Gastrocnemius medialis (tissue), 4 donors: ENCODE measurements at regions not wholly inside any gene's neighbourhood (a gene's known extent, or its start where the extent isn't known, plus 50 kb on each side); places are given as distances from the start of the nearest gene placed in this dataset.

ENCODE experiments used
- ATAC-seq, 2 donors: fragments of 150-250 bp; one replicate each; pipeline ENCODE4 v1.9.1; 2016
- DNase-seq, 2 donors: peaks; one replicate each; pipeline ENCODE4 v3.0.0-alpha.2; 2019
- H3K27ac ChIP-seq, 4 donors: fragments of 200-600 bp; sonication (generic); 1 replicate in 1 of 4; 2 replicates in 3 of 4; pipeline ENCODE4 v1.5.1; 2016 to 2018; ENCODE audit warnings: mild to moderate bottlenecking in 2 of 4, moderate library complexity in 1 of 4
- H3K27me3 ChIP-seq, 3 donors: fragments of 200-600 bp; sonication (generic) in 2 of 3; 1 replicate in 1 of 3; 2 replicates in 2 of 3; pipeline versions ENCODE4 v1.5.1 to v1.6.0; 2016 to 2019; ENCODE audit warnings: mild to moderate bottlenecking in 1 of 3, moderate library complexity in 1 of 3
- H3K36me3 ChIP-seq, 2 donors: fragments of 200-600 bp; sonication (generic) in 1 of 2; one replicate each; pipeline ENCODE4 v1.5.1; 2017 to 2018
- H3K4me1 ChIP-seq, 2 donors: fragments of 200-600 bp; sonication (generic) in 1 of 2; one replicate each; pipeline ENCODE4 v1.5.1; 2016 to 2017; ENCODE audit warnings: mild to moderate bottlenecking in 2 of 2
- H3K4me3 ChIP-seq, 4 donors: fragments of 200-600 bp; sonication (generic) in 3 of 4; 1 replicate in 1 of 4; 2 replicates in 3 of 4; pipeline ENCODE4 v1.5.1; 2016 to 2019; ENCODE audit warnings: mild to moderate bottlenecking in 2 of 4
- H3K9me3 ChIP-seq, 3 donors: fragments of 200-600 bp; sonication (generic) in 2 of 3; 1 replicate in 1 of 3; 2 replicates in 2 of 3; pipeline ENCODE4 v1.5.1; 2016 to 2019
- POLR2A ChIP-seq, 2 donors: fragments of 450-650 bp; IDR thresholded peaks; one replicate each; pipeline ENCODE4 v1.6.1; 2017; ENCODE audit warnings: antibody characterized with exemption in 2 of 2, mild to moderate bottlenecking in 2 of 2, moderate library complexity in 2 of 2
- in situ Hi-C, 4 donors: fragments of 200-750 bp; cut with MboI; loops; one replicate each; pipeline versions ENCODE4 v1.15.0 to v1.8.0; 2017; ENCODE audit warnings: low sequenced_read_pairs in 4 of 4
- intact Hi-C: fragments of 100-400 bp; cut with DNase I; formaldehyde crosslinking; loops from one replicate; pipeline ENCODE4 v1.15.1; 2023; ENCODE audit warnings: low total_unique reads
- TF ChIP-seq, protein P1 (sequence below), 5 experiments: fragments of 450-650 bp in 3 of 5; fragments of 200-600 bp in 2 of 5; sonication (generic) in 2 of 5; IDR thresholded peaks in 4 of 5; conservative IDR thresholded peaks in 1 of 5; 1 replicate in 4 of 5; 2 replicates in 1 of 5; pipeline ENCODE4 v1.5.1; 2016 to 2019; ENCODE audit warnings: antibody characterized with exemption in 5 of 5, mild to moderate bottlenecking in 3 of 5, moderate library complexity in 3 of 5

DNA sequence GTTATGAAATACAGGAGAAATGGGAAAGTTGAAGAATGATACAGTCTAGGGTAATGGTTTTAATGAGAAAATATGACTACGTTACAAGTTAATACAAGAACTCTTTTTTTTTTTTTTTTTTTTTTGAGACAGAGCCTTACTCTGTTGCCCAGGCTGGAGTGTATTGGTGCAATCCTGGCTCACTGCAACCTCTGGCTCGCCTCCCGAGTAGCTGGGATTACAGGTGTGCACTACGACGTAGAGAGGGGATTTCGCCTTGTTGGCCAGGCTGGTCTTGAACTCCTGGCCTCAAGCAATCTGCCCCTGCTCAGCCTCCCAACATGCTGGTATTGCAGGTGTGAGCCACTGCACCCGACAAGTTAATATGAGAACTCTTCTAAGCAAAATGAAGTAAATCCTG, 77.1 kb upstream of the SELENOP start:
- in situ Hi-C loops: loop anchor here in 3 of 4 donors (10.0 to 25.0 kb wide), 4 partner anchors 84 to 1026 kb away; partner anchors contain the start of genes GHR (in 2 of the 3) and OXCT1 (in 1 of the 3)
- Histone ChIP-seq H3K4me1 (no peaks in the 10 kb centered on the region), H3K27me3 (no peaks in the 10 kb centered on the region), H3K27ac (no peak overlapping the region), H3K4me3 (no peak overlapping the region), H3K9me3 (no peaks in the 10 kb centered on the region), H3K36me3 (no peaks in the 10 kb centered on the region)
- intact Hi-C loops: loop anchor here (1.0 to 10.0 kb wide), 3 partner anchors 78 to 1032 kb away; partner anchors contain the start of gene GHR
- ATAC-seq (no peak), DNase-seq (no peak)
- TF ChIP-seq, protein P1, sequence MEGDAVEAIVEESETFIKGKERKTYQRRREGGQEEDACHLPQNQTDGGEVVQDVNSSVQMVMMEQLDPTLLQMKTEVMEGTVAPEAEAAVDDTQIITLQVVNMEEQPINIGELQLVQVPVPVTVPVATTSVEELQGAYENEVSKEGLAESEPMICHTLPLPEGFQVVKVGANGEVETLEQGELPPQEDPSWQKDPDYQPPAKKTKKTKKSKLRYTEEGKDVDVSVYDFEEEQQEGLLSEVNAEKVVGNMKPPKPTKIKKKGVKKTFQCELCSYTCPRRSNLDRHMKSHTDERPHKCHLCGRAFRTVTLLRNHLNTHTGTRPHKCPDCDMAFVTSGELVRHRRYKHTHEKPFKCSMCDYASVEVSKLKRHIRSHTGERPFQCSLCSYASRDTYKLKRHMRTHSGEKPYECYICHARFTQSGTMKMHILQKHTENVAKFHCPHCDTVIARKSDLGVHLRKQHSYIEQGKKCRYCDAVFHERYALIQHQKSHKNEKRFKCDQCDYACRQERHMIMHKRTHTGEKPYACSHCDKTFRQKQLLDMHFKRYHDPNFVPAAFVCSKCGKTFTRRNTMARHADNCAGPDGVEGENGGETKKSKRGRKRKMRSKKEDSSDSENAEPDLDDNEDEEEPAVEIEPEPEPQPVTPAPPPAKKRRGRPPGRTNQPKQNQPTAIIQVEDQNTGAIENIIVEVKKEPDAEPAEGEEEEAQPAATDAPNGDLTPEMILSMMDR (IDR thresholded peaks at IDR 0.05 in 4 of 5, conservative IDR thresholded peaks at IDR 0.05 in 1 of 5): no peak
- TF ChIP-seq POLR2A (IDR thresholded peaks at IDR 0.05): no peak

DNA sequence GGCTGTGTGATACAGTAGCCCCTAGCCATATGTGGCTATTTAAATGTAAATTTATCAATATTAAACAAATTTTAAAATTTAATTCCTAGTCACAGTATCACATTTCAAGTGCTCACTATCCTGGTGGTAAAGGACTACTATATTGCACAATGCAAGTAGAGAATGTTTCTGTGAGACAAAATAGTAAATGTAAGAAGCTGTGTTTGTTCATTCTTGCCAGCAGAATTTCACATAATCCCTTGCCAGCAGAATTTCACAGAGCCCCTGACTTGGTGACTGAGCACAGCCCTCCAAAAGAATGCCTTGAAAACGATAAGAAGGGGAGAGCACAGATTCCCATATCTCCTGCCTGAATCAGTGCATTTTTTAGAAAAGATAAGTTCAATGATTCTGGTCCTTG, 75.9 kb upstream of the SELENOP start:
- H3K36me3 ChIP-seq: no peaks in the 10 kb centered on the region
- no peaks in the 10 kb centered on the region for H3K27me3 ChIP-seq
- H3K4me3 ChIP-seq: no peak overlapping the region
- DNase-seq: no peak
- no peak overlapping the region for H3K27ac ChIP-seq
- TF ChIP-seq POLR2A (IDR thresholded peaks at IDR 0.05): no peak
- TF ChIP-seq, protein P1 (IDR thresholded peaks at IDR 0.05 in 4 of 5, conservative IDR thresholded peaks at IDR 0.05 in 1 of 5): no peak
- no peaks in the 10 kb centered on the region for H3K4me1 ChIP-seq
- in situ Hi-C loops: loop anchor here in 3 of 4 donors (10.0 to 25.0 kb wide), 4 partner anchors 83 to 1025 kb away; partner anchors contain the start of genes GHR (in 2 of the 3) and OXCT1 (in 1 of the 3)
- no peaks in the 10 kb centered on the region for H3K9me3 ChIP-seq
- no peak for ATAC-seq
- intact Hi-C loops: loop anchor here (10.0 kb wide), 1 partner anchor 463 kb away; the partner anchor contains the start of gene GHR

DNA sequence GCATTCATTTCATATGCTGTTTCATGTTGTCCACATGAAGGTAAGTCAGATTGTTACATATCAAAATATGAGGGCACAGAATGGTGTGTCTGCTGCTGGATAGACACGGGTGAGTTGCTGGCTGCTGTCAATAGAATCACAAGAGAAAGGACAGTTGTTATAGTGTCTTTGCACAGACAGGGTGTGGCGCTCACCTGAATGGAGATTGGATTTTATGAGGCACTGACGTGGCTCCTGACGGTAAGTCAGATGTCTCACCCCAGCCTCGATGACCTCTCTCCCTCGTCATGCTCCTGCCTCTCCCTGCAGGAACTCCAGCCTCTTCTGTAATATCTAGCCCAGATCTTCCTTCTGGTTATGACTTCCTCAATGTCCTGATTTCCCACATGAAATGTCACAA, 75.4 kb upstream of the SELENOP start:
- Histone ChIP-seq H3K36me3 (no peaks in the 10 kb centered on the region), H3K27ac (no peak overlapping the region), H3K4me3 (no peak overlapping the region), H3K4me1 (no peaks in the 10 kb centered on the region), H3K27me3 (no peaks in the 10 kb centered on the region), H3K9me3 (no peaks in the 10 kb centered on the region)
- DNase-seq (no peak), ATAC-seq (no peak)
- in situ Hi-C loops (loop anchor here in 3 of 4 donors (10.0 to 25.0 kb wide), 4 partner anchors 82 to 1025 kb away; partner anchors contain the start of genes GHR (in 2 of the 3) and OXCT1 (in 1 of the 3)), intact Hi-C loops (loop anchor here (10.0 kb wide), 1 partner anchor 462 kb away; the partner anchor contains the start of gene GHR)
- TF ChIP-seq, protein P1 (IDR thresholded peaks at IDR 0.05 in 4 of 5, conservative IDR thresholded peaks at IDR 0.05 in 1 of 5): no peak
- no peak for TF ChIP-seq POLR2A (IDR thresholded peaks at IDR 0.05)

DNA sequence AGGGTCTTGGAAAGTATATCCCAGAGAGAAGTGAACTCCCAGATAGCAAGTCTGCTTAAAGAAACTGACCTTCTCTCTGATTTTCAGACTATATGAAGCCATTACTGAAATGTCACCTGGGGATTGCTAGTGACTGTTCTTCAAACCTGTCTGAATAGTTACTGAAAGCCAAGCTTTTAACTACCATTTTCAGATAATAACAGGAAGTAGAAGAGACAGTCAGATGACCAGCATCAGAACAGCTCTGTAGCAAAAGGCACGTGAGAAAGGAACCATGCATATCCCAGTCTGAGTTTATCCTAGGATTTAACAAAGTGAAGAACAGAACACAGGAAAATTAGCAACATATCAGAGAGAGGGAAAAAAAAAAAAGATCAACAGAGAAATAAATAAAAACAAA, 74.9 kb upstream of the SELENOP start:
- H3K36me3 ChIP-seq: no peaks in the 10 kb centered on the region
- in situ Hi-C loops: loop anchor here in 3 of 4 donors (10.0 to 25.0 kb wide), 4 partner anchors 82 to 1024 kb away; partner anchors contain the start of genes GHR (in 2 of the 3) and OXCT1 (in 1 of the 3)
- H3K4me3 ChIP-seq: no peak overlapping the region
- no peaks in the 10 kb centered on the region for H3K27me3 ChIP-seq
- intact Hi-C loops: loop anchor here (10.0 kb wide), 1 partner anchor 462 kb away; the partner anchor contains the start of gene GHR
- DNase-seq (no peak), ATAC-seq (no peak)
- TF ChIP-seq, protein P1 (IDR thresholded peaks at IDR 0.05 in 4 of 5, conservative IDR thresholded peaks at IDR 0.05 in 1 of 5): no peak
- TF ChIP-seq POLR2A (IDR thresholded peaks at IDR 0.05): no peak
- H3K27ac ChIP-seq: no peak overlapping the region
- no peaks in the 10 kb centered on the region for H3K9me3 ChIP-seq
- H3K4me1 ChIP-seq: no peaks in the 10 kb centered on the region
